Stomach (tissue), 8 donors: ENCODE measurements at regions not wholly inside any gene's neighbourhood (a gene's known extent, or its start where the extent isn't known, plus 50 kb on each side); places are given as distances from the start of the nearest gene placed in this dataset.

Source experiments
- DNase-seq, 2 donors: peaks; one replicate each; pipeline versions ENCODE4 v3.0.0 to v3.0.0-alpha.2; 2013 to 2019
- H3K27ac ChIP-seq, 5 donors: fragments of 200-600 bp in 4 of 5; sonication (generic) in 4 of 5; one replicate each; pipeline ENCODE4 v1.5.1; 2013 to 2019; ENCODE audit warnings: mild to moderate bottlenecking in 1 of 5, moderate library complexity in 1 of 5
- H3K27me3 ChIP-seq, 3 donors: fragments of 200-600 bp; sonication (generic); one replicate each; pipeline ENCODE4 v1.5.1; 2017 to 2019; ENCODE audit warnings: mixed run types in 1 of 3
- H3K36me3 ChIP-seq, 4 donors: fragments of 200-600 bp; sonication (generic); 1 replicate in 3 of 4; 2 replicates in 1 of 4; pipeline ENCODE4 v1.5.1; 2016 to 2019
- H3K4me1 ChIP-seq, 4 donors: fragments of 200-600 bp; sonication (generic); one replicate each; pipeline ENCODE4 v1.5.1; 2016 to 2019
- H3K4me3 ChIP-seq, 4 donors: fragments of 200-600 bp; sonication (generic) in 3 of 4; one replicate each; pipeline ENCODE4 v1.5.1; 2016 to 2019; ENCODE audit warnings: mild to moderate bottlenecking in 1 of 4
- H3K9me3 ChIP-seq, 4 donors: fragments of 200-600 bp; sonication (generic); one replicate each; pipeline ENCODE4 v1.5.1; 2016 to 2019
- EP300 ChIP-seq: sonication (generic); formaldehyde crosslinking; IDR thresholded peaks from one replicate; pipeline ENCODE4 v1.6.1; 2017; ENCODE audit warnings: antibody characterized with exemption
- POLR2A ChIP-seq, 4 donors: fragments of 450-650 bp; IDR thresholded peaks; one replicate each; pipeline ENCODE4 v1.6.1; 2016; ENCODE audit warnings: antibody characterized with exemption in 4 of 4, control low read depth in 2 of 4, mild to moderate bottlenecking in 1 of 4, moderate library complexity in 1 of 4
- POLR2AphosphoS5 ChIP-seq, 3 donors: sonication (generic); formaldehyde crosslinking; IDR thresholded peaks; one replicate each; pipeline ENCODE4 v1.6.1; 2016; ENCODE audit warnings: antibody characterized with exemption in 3 of 3
- WGBS, 5 donors: extraction: QIAGEN DNeasy Blood & Tissue Kit in 3 of 5; methylation state at CpG; one replicate each; pipeline versions ENCODE4 v1.1.5 to v1.1.7; 2013 to 2018; 5-methylcytosine and 5-hydroxymethylcytosine counted together
- intact Hi-C: fragments of 100-400 bp; cut with DNase I; formaldehyde crosslinking; loops from one replicate; pipeline ENCODE4 v1.15.1; 2023; ENCODE audit warnings: low total_unique reads
- TF ChIP-seq, protein P1 (sequence below), 7 experiments: fragments of 450-650 bp in 4 of 7; fragments of 200-600 bp in 3 of 7; sonication (generic) in 3 of 7; IDR thresholded peaks; one replicate each; pipeline ENCODE4 v1.5.1; 2016 to 2019; ENCODE audit warnings: antibody characterized with exemption in 7 of 7, control low read depth in 2 of 7, mild to moderate bottlenecking in 1 of 7
- donor health status: healthy with polysubstance abuse.
- donor health status: Bipolar disorder and iron deficiency.
- donor health status: healthy.

DNA sequence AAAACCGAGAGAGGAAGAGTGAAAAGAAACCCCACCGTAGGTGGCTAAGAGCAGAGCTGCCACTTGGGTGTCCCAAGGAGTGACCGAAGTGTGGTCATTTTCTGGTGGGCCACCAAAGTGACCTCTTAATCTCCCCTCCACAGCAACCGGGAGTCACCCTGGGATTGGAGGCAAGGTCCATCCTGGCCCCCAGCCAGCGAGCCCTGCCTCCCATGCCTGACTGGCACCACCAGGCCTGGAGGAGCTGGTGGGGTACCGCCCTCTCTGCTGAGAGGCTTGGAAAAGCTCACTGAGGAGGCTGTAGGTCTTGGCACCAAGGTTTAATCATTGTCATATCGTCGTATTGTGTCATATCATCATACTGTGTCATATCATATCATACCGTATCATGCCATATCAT is 74.0 kb upstream of the TRPM1 start:
- intact Hi-C loops = no loop called here
- no peak overlapping the region for H3K4me3 ChIP-seq
- WGBS, 5 donors = 80 to 100% (median 80%) methylated on average over 7 to 9 of the region's 9 CpGs

DNA sequence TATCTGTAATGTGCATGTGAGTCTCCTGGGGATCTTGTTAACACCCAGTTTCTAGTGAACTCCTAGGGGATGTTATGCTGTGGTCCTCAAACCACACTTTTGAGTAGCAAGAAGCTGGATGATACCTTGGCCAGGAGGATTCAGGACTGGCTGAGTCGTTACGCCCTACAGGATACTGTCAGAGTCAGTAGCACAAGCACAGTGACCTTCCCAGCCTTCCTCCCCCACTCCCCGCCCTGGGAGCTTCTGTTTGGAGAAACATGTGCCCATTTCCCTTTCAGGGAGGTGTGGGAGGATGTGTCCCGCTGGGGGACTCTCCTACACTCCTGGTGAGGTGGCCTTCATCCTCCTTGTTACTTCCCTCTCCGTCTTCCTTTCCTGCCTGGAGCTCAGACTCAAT is 76.4 kb upstream of the TRPM1 start:
- H3K9me3 ChIP-seq = peaks cover 0 to 18% (median 12%) of the 10 kb centered on the region in 4 donors
- no peaks in the 10 kb centered on the region for H3K4me1 ChIP-seq
- DNase-seq = no peak
- 48 to 63% (median 51%) methylated on average over 5 of the region's 5 CpGs for WGBS, 5 donors
- H3K27me3 ChIP-seq = no peaks in the 10 kb centered on the region
- H3K36me3 ChIP-seq = no peaks in the 10 kb centered on the region
- intact Hi-C loops = no loop called here
- H3K27ac ChIP-seq = no peak overlapping the region
- TF ChIP-seq POLR2A (IDR thresholded peaks at IDR 0.05) = no peak
- TF ChIP-seq POLR2AphosphoS5 (IDR thresholded peaks at IDR 0.05) = no peak
- TF ChIP-seq EP300 = no peak
- TF ChIP-seq, protein P1, sequence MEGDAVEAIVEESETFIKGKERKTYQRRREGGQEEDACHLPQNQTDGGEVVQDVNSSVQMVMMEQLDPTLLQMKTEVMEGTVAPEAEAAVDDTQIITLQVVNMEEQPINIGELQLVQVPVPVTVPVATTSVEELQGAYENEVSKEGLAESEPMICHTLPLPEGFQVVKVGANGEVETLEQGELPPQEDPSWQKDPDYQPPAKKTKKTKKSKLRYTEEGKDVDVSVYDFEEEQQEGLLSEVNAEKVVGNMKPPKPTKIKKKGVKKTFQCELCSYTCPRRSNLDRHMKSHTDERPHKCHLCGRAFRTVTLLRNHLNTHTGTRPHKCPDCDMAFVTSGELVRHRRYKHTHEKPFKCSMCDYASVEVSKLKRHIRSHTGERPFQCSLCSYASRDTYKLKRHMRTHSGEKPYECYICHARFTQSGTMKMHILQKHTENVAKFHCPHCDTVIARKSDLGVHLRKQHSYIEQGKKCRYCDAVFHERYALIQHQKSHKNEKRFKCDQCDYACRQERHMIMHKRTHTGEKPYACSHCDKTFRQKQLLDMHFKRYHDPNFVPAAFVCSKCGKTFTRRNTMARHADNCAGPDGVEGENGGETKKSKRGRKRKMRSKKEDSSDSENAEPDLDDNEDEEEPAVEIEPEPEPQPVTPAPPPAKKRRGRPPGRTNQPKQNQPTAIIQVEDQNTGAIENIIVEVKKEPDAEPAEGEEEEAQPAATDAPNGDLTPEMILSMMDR (IDR thresholded peaks at IDR 0.05) = no peak
- H3K4me3 ChIP-seq = no peak overlapping the region

More for the DNA sequence above, 74.0 kb upstream of the TRPM1 start:
- no peak overlapping the region for H3K27ac ChIP-seq
- no peak for DNase-seq
- no peak for TF ChIP-seq POLR2A (IDR thresholded peaks at IDR 0.05)
- no peak for TF ChIP-seq EP300
- TF ChIP-seq, protein P1 (IDR thresholded peaks at IDR 0.05) = no peak
- no peaks in the 10 kb centered on the region for H3K36me3 ChIP-seq
- H3K4me1 ChIP-seq = no peaks in the 10 kb centered on the region
- H3K9me3 ChIP-seq = peaks cover 0 to 9% (median 5%) of the 10 kb centered on the region in 4 donors
- H3K27me3 ChIP-seq = no peaks in the 10 kb centered on the region

DNA sequence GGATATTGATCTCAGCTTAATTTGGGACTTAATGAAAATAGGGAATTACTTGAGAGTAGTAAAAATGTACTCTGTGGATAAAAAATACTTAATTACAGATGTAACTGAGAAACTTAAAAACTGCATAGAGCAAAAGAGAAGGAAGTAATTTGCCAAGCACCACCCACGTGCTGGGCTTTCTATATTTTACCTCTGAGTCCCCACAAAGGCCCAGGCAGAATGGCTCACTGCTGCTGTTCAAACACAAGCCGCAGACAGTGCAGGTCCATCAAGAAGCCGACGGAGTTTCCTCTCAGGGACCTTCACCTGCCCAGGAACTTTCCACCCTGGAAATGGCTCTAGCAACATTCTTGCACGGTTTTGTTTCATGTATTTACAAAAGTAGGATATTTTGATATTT is 77.2 kb upstream of the TRPM1 start:
- Histone ChIP-seq H3K4me3 (no peak overlapping the region), H3K27me3 (no peaks in the 10 kb centered on the region), H3K4me1 (no peaks in the 10 kb centered on the region), H3K36me3 (no peaks in the 10 kb centered on the region), H3K27ac (no peak overlapping the region), H3K9me3 (peaks cover 0 to 18% (median 12%) of the 10 kb centered on the region in 4 donors)
- no peak for TF ChIP-seq POLR2AphosphoS5 (IDR thresholded peaks at IDR 0.05)
- no peak for TF ChIP-seq POLR2A (IDR thresholded peaks at IDR 0.05)
- TF ChIP-seq, protein P1 (IDR thresholded peaks at IDR 0.05) = no peak
- TF ChIP-seq EP300 = no peak
- 57 to 68% (median 58%) methylated on average over 5 of the region's 5 CpGs for WGBS, 5 donors
- intact Hi-C loops = no loop called here
- no peak for DNase-seq

DNA sequence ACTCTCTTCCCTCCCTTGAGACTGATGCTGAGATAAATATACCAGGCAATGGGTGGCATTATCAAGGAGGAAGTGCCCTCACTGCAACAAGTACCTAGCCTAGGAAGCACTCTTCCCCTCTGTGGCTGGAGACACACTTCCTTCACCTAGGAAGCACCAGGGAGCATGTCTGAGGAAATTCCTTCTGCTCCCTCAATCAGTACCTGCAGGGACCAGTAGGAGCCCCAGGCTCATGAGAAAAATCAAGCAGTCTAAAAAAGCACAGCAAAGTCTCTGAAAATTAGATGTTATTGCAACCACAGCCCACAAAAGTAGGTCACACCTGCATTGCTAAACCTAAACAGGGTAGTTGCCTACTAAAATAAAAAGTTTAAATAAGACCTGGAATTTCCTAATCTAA is 78.2 kb upstream of the TRPM1 start:
- no peak for TF ChIP-seq EP300
- no peak for TF ChIP-seq POLR2AphosphoS5 (IDR thresholded peaks at IDR 0.05)
- no peak for TF ChIP-seq POLR2A (IDR thresholded peaks at IDR 0.05)
- TF ChIP-seq, protein P1 (IDR thresholded peaks at IDR 0.05) = no peak

More for the DNA sequence above, 78.2 kb upstream of the TRPM1 start:
- Histone ChIP-seq H3K36me3 (no peaks in the 10 kb centered on the region), H3K9me3 (peaks cover 0 to 18% (median 12%) of the 10 kb centered on the region in 4 donors), H3K4me3 (no peak overlapping the region), H3K27ac (no peak overlapping the region), H3K4me1 (no peaks in the 10 kb centered on the region), H3K27me3 (no peaks in the 10 kb centered on the region)
- intact Hi-C loops = no loop called here
- DNase-seq = no peak
